AG04450 (cell line): ENCODE measurements at regions not wholly inside any gene's neighbourhood (a gene's known extent, or its start where the extent isn't known, plus 50 kb on each side); places are given as distances from the start of the nearest gene placed in this dataset.

Experiments
- CTCF ChIA-PET: fragments of 300-600, 350-600 bp; formaldehyde crosslinking; extraction: SDS; loops from one replicate; lab custom pipeline; 2022; ENCODE audit warnings: antibody characterized with exemption, inconsistent platforms; lab: Charles Lee
- POLR2A ChIA-PET: fragments of 350-600 bp; formaldehyde crosslinking; extraction: SDS; loops from one replicate; lab custom pipeline; 2021; ENCODE audit warnings: antibody characterized with exemption, inconsistent platforms; lab: Yijun Ruan, JAX
- DNase-seq: peaks from one replicate; pipeline ENCODE4 v3.0.0-alpha.2; 2011; ENCODE audit warnings: low read depth, low spot score
- H3K27ac ChIP-seq: one replicate; pipeline ENCODE4 v1.5.1; 2012; ENCODE audit warnings: low read depth, low read length, control low read depth
- H3K27me3 ChIP-seq: one replicate; pipeline ENCODE4 v1.6.0; 2012; ENCODE audit warnings: low read length; ENCODE audit not compliant: control insufficient read depth, insufficient read depth
- H3K4me3 ChIP-seq: 2 replicates; pipeline ENCODE4 v1.5.1; 2011; ENCODE audit warnings: mild to moderate bottlenecking, low read depth, low read length, control low read depth
- H3K9me3 ChIP-seq: 2 replicates; pipeline ENCODE4 v1.5.1; 2012; ENCODE audit warnings: low read length; ENCODE audit not compliant: control insufficient read depth, insufficient read depth
- CTCF ChIP-seq: IDR thresholded peaks from 2 replicates; pipeline ENCODE4 v1.5.1; 2011; ENCODE audit warnings: low read depth, low read length, control low read depth, inconsistent platforms

DNA sequence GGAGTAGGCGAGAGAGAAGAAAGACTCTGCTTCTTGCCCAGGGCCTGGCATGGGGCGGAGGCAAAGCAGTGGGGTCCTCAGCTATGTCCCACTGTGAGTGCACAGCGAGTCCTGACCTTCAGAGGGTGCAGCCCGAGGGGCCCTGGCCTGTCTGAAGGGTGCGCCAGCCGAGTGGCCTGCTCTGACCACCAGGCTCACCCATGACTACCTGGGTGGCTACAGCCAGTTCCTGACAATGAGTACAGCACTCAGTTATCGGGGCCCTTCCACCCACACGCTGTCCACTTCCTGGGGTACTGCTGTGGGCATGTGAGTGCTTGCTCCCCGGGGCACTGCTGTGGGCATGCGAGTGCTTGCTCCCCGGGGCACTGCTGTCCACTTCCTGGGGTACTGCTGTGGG lies 74.1 kb upstream of the B3GAT1 start:
- Histone ChIP-seq H3K27ac (no peak overlapping the region), H3K27me3 (no peaks in the 10 kb centered on the region), H3K9me3 (peaks cover 76% of the 10 kb centered on the region), H3K4me3 (no peak overlapping the region)
- TF ChIP-seq CTCF: no peak
- no peak for DNase-seq
- CTCF ChIA-PET: no interaction called here
- POLR2A ChIA-PET: no interaction called here

GRCh38 chr11:134485316-134485715 lies 73.3 kb upstream of the B3GAT1 start:
- no peak overlapping the region for H3K27ac ChIP-seq
- TF ChIP-seq CTCF: no peak
- H3K4me3 ChIP-seq: no peak overlapping the region
- ChIA-PET CTCF (no interaction called here), POLR2A (no interaction called here)
- DNase-seq: no peak
- peaks cover 79% of the 10 kb centered on the region for H3K9me3 ChIP-seq
- no peaks in the 10 kb centered on the region for H3K27me3 ChIP-seq

GRCh38 chr11:134483857-134484256 lies 71.8 kb upstream of the B3GAT1 start:
- Histone ChIP-seq H3K27ac (no peak overlapping the region), H3K9me3 (peaks cover 82% of the 10 kb centered on the region), H3K27me3 (no peaks in the 10 kb centered on the region), H3K4me3 (no peak overlapping the region)
- DNase-seq: no peak
- no peak for TF ChIP-seq CTCF
- POLR2A ChIA-PET: no interaction called here
- CTCF ChIA-PET: no interaction called here

GRCh38 chr11:134483291-134483690 lies 71.2 kb upstream of the B3GAT1 start:
- no peak overlapping the region for H3K27ac ChIP-seq
- no peak for DNase-seq
- H3K9me3 ChIP-seq: peaks cover 78% of the 10 kb centered on the region
- CTCF ChIA-PET: no interaction called here
- TF ChIP-seq CTCF: no peak
- POLR2A ChIA-PET: no interaction called here
- H3K27me3 ChIP-seq: no peaks in the 10 kb centered on the region
- H3K4me3 ChIP-seq: no peak overlapping the region

DNA sequence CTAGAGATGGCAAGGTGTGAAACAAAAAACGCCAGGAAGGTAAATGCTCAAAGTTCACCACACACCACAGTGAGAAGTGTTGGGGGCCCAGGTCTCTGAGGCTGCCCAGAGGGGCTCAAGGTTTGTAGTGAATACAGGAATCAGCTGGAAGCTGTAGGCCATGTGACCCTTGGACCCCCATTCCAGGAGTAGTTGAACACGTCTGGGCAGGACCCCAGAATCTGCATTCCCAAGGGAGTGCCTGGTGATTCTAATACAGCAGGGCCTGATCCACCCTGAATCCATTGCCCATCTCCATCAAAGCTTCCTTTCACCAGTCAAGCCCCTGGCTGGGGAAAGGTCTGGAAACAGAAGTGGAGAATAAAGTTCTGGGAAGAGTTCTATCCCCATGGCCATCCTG lies 70.8 kb upstream of the B3GAT1 start:
- Histone ChIP-seq H3K27me3 (no peaks in the 10 kb centered on the region), H3K9me3 (peaks cover 78% of the 10 kb centered on the region), H3K4me3 (no peak overlapping the region), H3K27ac (no peak overlapping the region)
- no peak for TF ChIP-seq CTCF
- ChIA-PET CTCF (no interaction called here), POLR2A (no interaction called here)
- no peak for DNase-seq
